Sigmoid colon (tissue), 4 donors: ENCODE measurements at regions not wholly inside any gene's neighbourhood (a gene's known extent, or its start where the extent isn't known, plus 50 kb on each side); places are given as distances from the start of the nearest gene placed in this dataset.

Experiments
- EP300 ChIP-seq, 4 donors: sonication (generic); formaldehyde crosslinking; IDR thresholded peaks; one replicate each; pipeline ENCODE4 v1.6.1; 2017; ENCODE audit warnings: antibody characterized with exemption in 4 of 4
- POLR2AphosphoS5 ChIP-seq, 4 donors: sonication (generic); formaldehyde crosslinking; IDR thresholded peaks; one replicate each; pipeline ENCODE4 v1.6.1; 2017; ENCODE audit warnings: antibody characterized with exemption in 4 of 4

DNA sequence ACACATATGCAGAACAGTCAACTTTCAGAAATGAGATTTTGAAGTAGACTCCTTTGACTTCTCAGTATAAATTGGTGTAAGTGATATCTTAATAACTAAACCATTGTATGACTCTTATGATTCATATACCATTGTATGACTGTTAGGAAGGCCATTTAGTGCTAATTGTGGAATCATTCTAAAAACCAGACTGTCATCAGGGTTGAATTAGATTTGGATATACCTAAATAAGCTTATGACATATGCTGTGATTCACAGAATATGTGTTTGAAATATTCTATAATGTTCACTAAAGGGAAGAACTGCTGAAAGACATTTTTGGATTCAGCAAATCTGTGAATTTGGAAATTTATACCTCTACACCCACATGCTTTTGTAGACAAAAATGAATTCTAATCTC is 438.1 kb downstream of the MDFIC start:
- no peak for TF ChIP-seq EP300 (IDR thresholded peaks at IDR 0.05)
- TF ChIP-seq POLR2AphosphoS5 (IDR thresholded peaks at IDR 0.05) = no peak
